Effector memory CD4-positive, alpha-beta T cell (primary cell): ENCODE measurements at regions not wholly inside any gene's neighbourhood (a gene's known extent, or its start where the extent isn't known, plus 50 kb on each side); places are given as distances from the start of the nearest gene placed in this dataset.
"Not testable (repeated sequence)": the region's sequence is repeated elsewhere in the genome, so short reads cannot be mapped to it uniquely, and the experiment has no call there.

Experiments used
- DNase-seq, 3 donors: peaks; one replicate each; pipeline ENCODE4 v3.0.0-alpha.2; 2020
- H3K27ac ChIP-seq: 2 replicates; pipeline ENCODE4 v1.7.0; 2013; ENCODE audit warnings: mild to moderate bottlenecking, low read length, moderate library complexity; ENCODE audit not compliant: insufficient read depth, poor library complexity, severe bottlenecking
- H3K27me3 ChIP-seq: replicated peaks from 2 replicates; pipeline ENCODE4 v1.7.0; 2013; ENCODE audit warnings: mild to moderate bottlenecking, low read length; ENCODE audit not compliant: insufficient read depth, control insufficient read depth, poor library complexity, severe bottlenecking
- H3K36me3 ChIP-seq: 2 replicates; pipeline ENCODE4 v1.7.0; 2013; ENCODE audit warnings: mild to moderate bottlenecking, low read length, moderate library complexity; ENCODE audit not compliant: control insufficient read depth, insufficient read depth
- H3K4me1 ChIP-seq: 2 replicates; pipeline ENCODE4 v1.7.0; 2013; ENCODE audit warnings: low read length, mild to moderate bottlenecking; ENCODE audit not compliant: control insufficient read depth, insufficient read depth, poor library complexity, severe bottlenecking
- H3K4me3 ChIP-seq: 2 replicates; pipeline ENCODE4 v1.7.0; 2013; ENCODE audit warnings: low read length, low read depth, mild to moderate bottlenecking; ENCODE audit not compliant: insufficient read depth, poor library complexity, severe bottlenecking
- H3K9me3 ChIP-seq: 2 replicates; pipeline ENCODE4 v1.7.0; 2013; ENCODE audit warnings: mild to moderate bottlenecking, low read length, moderate library complexity; ENCODE audit not compliant: control insufficient read depth

GRCh38 chr1:38151399-38151798 is 104.8 kb upstream of the POU3F1 start:
- no peaks in the 10 kb centered on the region for H3K36me3 ChIP-seq
- DNase-seq = no peak
- no peaks in the 10 kb centered on the region for H3K9me3 ChIP-seq
- no peaks in the 10 kb centered on the region for H3K27me3 ChIP-seq
- H3K4me1 ChIP-seq = no peaks in the 10 kb centered on the region
- no peak overlapping the region for H3K4me3 ChIP-seq
- H3K27ac ChIP-seq = no peak overlapping the region

GRCh38 chr1:38146079-38146478 is 99.5 kb upstream of the POU3F1 start:
- H3K9me3 ChIP-seq, H3K36me3 ChIP-seq, H3K27me3 ChIP-seq, DNase-seq, H3K4me3 ChIP-seq, H3K4me1 ChIP-seq, H3K27ac ChIP-seq: not testable (repeated sequence)

- no peaks in the 10 kb centered on the region for H3K27me3 ChIP-seq
- H3K27ac ChIP-seq = no peak overlapping the region
- no peaks in the 10 kb centered on the region for H3K4me1 ChIP-seq
- no peak overlapping the region for H3K4me3 ChIP-seq
- DNase-seq = no peak
- H3K9me3 ChIP-seq = no peaks in the 10 kb centered on the region
- H3K36me3 ChIP-seq = no peaks in the 10 kb centered on the region
Observed at GRCh38 chr1:38142606-38143005, 96.0 kb upstream of the POU3F1 start.

GRCh38 chr1:38141483-38141882 is 94.9 kb upstream of the POU3F1 start:
- Histone ChIP-seq H3K4me3 (no peak overlapping the region), H3K27me3 (no peaks in the 10 kb centered on the region), H3K4me1 (no peaks in the 10 kb centered on the region), H3K36me3 (no peaks in the 10 kb centered on the region), H3K9me3 (no peaks in the 10 kb centered on the region), H3K27ac (no peak overlapping the region)
- DNase-seq = no peak

- DNase-seq = no peak
- Histone ChIP-seq H3K4me1 (no peaks in the 10 kb centered on the region), H3K4me3 (no peak overlapping the region), H3K36me3 (no peaks in the 10 kb centered on the region), H3K27me3 (no peaks in the 10 kb centered on the region), H3K27ac (no peak overlapping the region), H3K9me3 (no peaks in the 10 kb centered on the region)
Observed at GRCh38 chr1:38139738-38140487, 93.3 kb upstream of the POU3F1 start.

- no peaks in the 10 kb centered on the region for H3K4me1 ChIP-seq
- H3K4me3 ChIP-seq = no peak overlapping the region
- no peaks in the 10 kb centered on the region for H3K27me3 ChIP-seq
- H3K36me3 ChIP-seq = no peaks in the 10 kb centered on the region
- H3K9me3 ChIP-seq = no peaks in the 10 kb centered on the region
- DNase-seq = no peak
- no peak overlapping the region for H3K27ac ChIP-seq
Observed at GRCh38 chr1:38138498-38139233, 92.1 kb upstream of the POU3F1 start.

- H3K27ac ChIP-seq = no peak overlapping the region
- no peaks in the 10 kb centered on the region for H3K27me3 ChIP-seq
- no peaks in the 10 kb centered on the region for H3K36me3 ChIP-seq
- no peak for DNase-seq
- H3K4me3 ChIP-seq = no peak overlapping the region
- no peaks in the 10 kb centered on the region for H3K4me1 ChIP-seq
- H3K9me3 ChIP-seq = no peaks in the 10 kb centered on the region
Observed at GRCh38 chr1:38137164-38137563, 90.6 kb upstream of the POU3F1 start.

GRCh38 chr1:38135625-38136414 is 89.2 kb upstream of the POU3F1 start:
- Histone ChIP-seq H3K9me3 (no peaks in the 10 kb centered on the region), H3K27me3 (no peaks in the 10 kb centered on the region), H3K27ac (no peak overlapping the region), H3K4me3 (no peak overlapping the region), H3K36me3 (no peaks in the 10 kb centered on the region), H3K4me1 (no peaks in the 10 kb centered on the region)
- no peak for DNase-seq

- no peak overlapping the region for H3K27ac ChIP-seq
- H3K4me1 ChIP-seq = no peaks in the 10 kb centered on the region
- H3K9me3 ChIP-seq = no peaks in the 10 kb centered on the region
- H3K27me3 ChIP-seq = no peaks in the 10 kb centered on the region
- no peaks in the 10 kb centered on the region for H3K36me3 ChIP-seq
- DNase-seq = no peak
- H3K4me3 ChIP-seq = no peak overlapping the region
Observed at GRCh38 chr1:38134294-38134755, 87.7 kb upstream of the POU3F1 start.

GRCh38 chr1:38133756-38134155 is 87.2 kb upstream of the POU3F1 start:
- no peaks in the 10 kb centered on the region for H3K9me3 ChIP-seq
- no peak overlapping the region for H3K27ac ChIP-seq
- DNase-seq = no peak
- no peak overlapping the region for H3K4me3 ChIP-seq
- H3K36me3 ChIP-seq = no peaks in the 10 kb centered on the region
- no peaks in the 10 kb centered on the region for H3K4me1 ChIP-seq
- H3K27me3 ChIP-seq = no peaks in the 10 kb centered on the region
